ENCODE measurements at regions not wholly inside any gene's neighbourhood (a gene's known extent, or its start where the extent isn't known, plus 50 kb on each side); places are given as distances from the start of the nearest gene placed in this dataset.

DNA sequence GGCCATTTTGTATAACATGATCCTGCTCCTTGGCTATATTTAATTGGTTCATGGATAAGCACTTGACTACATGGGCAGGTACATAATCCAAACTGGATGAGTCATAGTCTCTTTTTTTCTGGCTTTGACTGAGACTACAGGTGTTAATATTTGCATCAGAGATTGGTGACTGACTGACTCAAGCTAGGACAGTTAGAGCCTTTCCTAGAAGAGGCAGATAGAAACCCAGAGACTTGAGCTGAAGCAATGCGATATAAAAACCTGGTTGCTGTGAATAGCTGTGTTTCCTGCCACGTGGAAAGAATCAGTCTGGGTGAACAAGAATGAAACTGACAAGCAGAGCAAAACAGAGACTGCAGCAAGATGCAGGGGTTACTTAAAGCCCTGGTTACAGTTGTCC is 81.0 kb downstream of the SAMD9 start:
- no peak overlapping the region for H3K9ac ChIP-seq (ENCODE audit: low read depth in 1 of 2, low read length in 2 of 2)
- no peaks in the 10 kb centered on the region for H3K27me3 ChIP-seq (ENCODE audit: control insufficient read depth in 4 of 4, insufficient read depth in 4 of 4, low read length in 3 of 4)
- DNase-seq (ENCODE audit: low spot score) = no peak
- no peak overlapping the region for H3K4me3 ChIP-seq (ENCODE audit: low read depth in 1 of 3, low read length in 3 of 3)
- 56% methylated on average over 2 of the region's 2 CpGs for WGBS
- TF ChIP-seq FOXA2 (IDR thresholded peaks at IDR 0.05) = no peak
- TF ChIP-seq REST (IDR thresholded peaks at IDR 0.05) = no peak
- TF ChIP-seq RXRA (IDR thresholded peaks at IDR 0.05) = no peak
- TF ChIP-seq YY1 (IDR thresholded peaks at IDR 0.05) = no peak
- TF ChIP-seq RAD21 (IDR thresholded peaks at IDR 0.05) = no peak
- no peak for TF ChIP-seq HNF4A (conservative IDR thresholded peaks at IDR 0.05)
- TF ChIP-seq HNF4G (IDR thresholded peaks at IDR 0.05) = no peak
- no peak overlapping the region for H3K27ac ChIP-seq (ENCODE audit: low read depth in 1 of 2, low read length in 2 of 2)
- H3K9me3 ChIP-seq (ENCODE audit: control insufficient read depth in 4 of 4, low read length in 3 of 4) = no peaks in the 10 kb centered on the region
- no peaks in the 10 kb centered on the region for H3K36me3 ChIP-seq (ENCODE audit: control insufficient read depth in 4 of 4, insufficient read depth in 3 of 4, low read depth in 1 of 4, low read length in 3 of 4)
- H3K4me1 ChIP-seq (ENCODE audit: control insufficient read depth in 4 of 4, insufficient read depth in 4 of 4, low read length in 3 of 4) = no peaks in the 10 kb centered on the region

GRCh38 chr7:93036149-93036640 is 81.6 kb downstream of the SAMD9 start:
- no peak for TF ChIP-seq SP1 (IDR thresholded peaks at IDR 0.05)
- TF ChIP-seq ATF3 (IDR thresholded peaks at IDR 0.05) = no peak
- TF ChIP-seq GABPA (IDR thresholded peaks at IDR 0.05 in 1 of 2, conservative IDR thresholded peaks at IDR 0.05 in 1 of 2) = no peak
- no peaks in the 10 kb centered on the region for H3K4me1 ChIP-seq (ENCODE audit: control insufficient read depth in 4 of 4, insufficient read depth in 4 of 4, low read length in 3 of 4)
- no peaks in the 10 kb centered on the region for H3K27me3 ChIP-seq (ENCODE audit: control insufficient read depth in 4 of 4, insufficient read depth in 4 of 4, low read length in 3 of 4)
- no peak overlapping the region for H3K27ac ChIP-seq (ENCODE audit: low read depth in 1 of 2, low read length in 2 of 2)
- DNase-seq (ENCODE audit: low spot score) = no peak
- H3K9ac ChIP-seq (ENCODE audit: low read depth in 1 of 2, low read length in 2 of 2) = no peak overlapping the region
- WGBS = 67% methylated on average over 1 of the region's 1 CpG
- H3K9me3 ChIP-seq (ENCODE audit: control insufficient read depth in 4 of 4, low read length in 3 of 4) = no peaks in the 10 kb centered on the region
- no peak overlapping the region for H3K4me3 ChIP-seq (ENCODE audit: low read depth in 1 of 3, low read length in 3 of 3)
- no peaks in the 10 kb centered on the region for H3K36me3 ChIP-seq (ENCODE audit: control insufficient read depth in 4 of 4, insufficient read depth in 3 of 4, low read depth in 1 of 4, low read length in 3 of 4)

GRCh38 chr7:93031795-93032194 is 86.0 kb downstream of the SAMD9 start:
- DNase-seq (ENCODE audit: low spot score) = no peak
- Histone ChIP-seq H3K4me3 (ENCODE audit: low read depth in 1 of 3, low read length in 3 of 3) (no peak overlapping the region), H3K27ac (ENCODE audit: low read depth in 1 of 2, low read length in 2 of 2) (no peak overlapping the region), H3K4me1 (ENCODE audit: control insufficient read depth in 4 of 4, insufficient read depth in 4 of 4, low read length in 3 of 4) (no peaks in the 10 kb centered on the region), H3K36me3 (ENCODE audit: control insufficient read depth in 4 of 4, insufficient read depth in 3 of 4, low read depth in 1 of 4, low read length in 3 of 4) (no peaks in the 10 kb centered on the region), H3K27me3 (ENCODE audit: control insufficient read depth in 4 of 4, insufficient read depth in 4 of 4, low read length in 3 of 4) (no peaks in the 10 kb centered on the region), H3K9me3 (ENCODE audit: control insufficient read depth in 4 of 4, low read length in 3 of 4) (no peaks in the 10 kb centered on the region), H3K9ac (ENCODE audit: low read depth in 1 of 2, low read length in 2 of 2) (no peak overlapping the region)
- TF ChIP-seq MAX (IDR thresholded peaks at IDR 0.05) (no peak), GABPA (IDR thresholded peaks at IDR 0.05 in 1 of 2, conservative IDR thresholded peaks at IDR 0.05 in 1 of 2) (no peak), ATF3 (IDR thresholded peaks at IDR 0.05) (no peak), YY1 (IDR thresholded peaks at IDR 0.05) (no peak), TAF1 (conservative IDR thresholded peaks at IDR 0.05) (no peak), HNF4G (IDR thresholded peaks at IDR 0.05) (no peak), RXRA (IDR thresholded peaks at IDR 0.05) (no peak), EGR1 (IDR thresholded peaks at IDR 0.05; ENCODE audit: low read depth in 2 of 2) (no peak), FOXA2 (IDR thresholded peaks at IDR 0.05) (no peak), CTCF (IDR thresholded peaks at IDR 0.05; ENCODE audit: low read depth, low read length, missing input control) (no peak), FOXA1 (IDR thresholded peaks at IDR 0.05) (no peak), SP1 (IDR thresholded peaks at IDR 0.05) (no peak), HNF4A (conservative IDR thresholded peaks at IDR 0.05) (no peak), NR2F2 (IDR thresholded peaks at IDR 0.05) (no peak)
- TF ChIP-seq, protein P1, sequence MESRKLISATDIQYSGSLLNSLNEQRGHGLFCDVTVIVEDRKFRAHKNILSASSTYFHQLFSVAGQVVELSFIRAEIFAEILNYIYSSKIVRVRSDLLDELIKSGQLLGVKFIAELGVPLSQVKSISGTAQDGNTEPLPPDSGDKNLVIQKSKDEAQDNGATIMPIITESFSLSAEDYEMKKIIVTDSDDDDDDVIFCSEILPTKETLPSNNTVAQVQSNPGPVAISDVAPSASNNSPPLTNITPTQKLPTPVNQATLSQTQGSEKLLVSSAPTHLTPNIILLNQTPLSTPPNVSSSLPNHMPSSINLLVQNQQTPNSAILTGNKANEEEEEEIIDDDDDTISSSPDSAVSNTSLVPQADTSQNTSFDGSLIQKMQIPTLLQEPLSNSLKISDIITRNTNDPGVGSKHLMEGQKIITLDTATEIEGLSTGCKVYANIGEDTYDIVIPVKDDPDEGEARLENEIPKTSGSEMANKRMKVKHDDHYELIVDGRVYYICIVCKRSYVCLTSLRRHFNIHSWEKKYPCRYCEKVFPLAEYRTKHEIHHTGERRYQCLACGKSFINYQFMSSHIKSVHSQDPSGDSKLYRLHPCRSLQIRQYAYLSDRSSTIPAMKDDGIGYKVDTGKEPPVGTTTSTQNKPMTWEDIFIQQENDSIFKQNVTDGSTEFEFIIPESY (IDR thresholded peaks at IDR 0.05) = no peak

Data from liver (tissue), 8 donors.